ENCODE measurements at regions not wholly inside any gene's neighbourhood (a gene's known extent, or its start where the extent isn't known, plus 50 kb on each side); places are given as distances from the start of the nearest gene placed in this dataset.
A peak's percentile ranks its signal among the peaks of the same experiment; 100 is the strongest.

- no peak for DNase-seq
Observed at GRCh38 chr3:182525766-182526374, 267.4 kb upstream of the ATP11B start.

DNA sequence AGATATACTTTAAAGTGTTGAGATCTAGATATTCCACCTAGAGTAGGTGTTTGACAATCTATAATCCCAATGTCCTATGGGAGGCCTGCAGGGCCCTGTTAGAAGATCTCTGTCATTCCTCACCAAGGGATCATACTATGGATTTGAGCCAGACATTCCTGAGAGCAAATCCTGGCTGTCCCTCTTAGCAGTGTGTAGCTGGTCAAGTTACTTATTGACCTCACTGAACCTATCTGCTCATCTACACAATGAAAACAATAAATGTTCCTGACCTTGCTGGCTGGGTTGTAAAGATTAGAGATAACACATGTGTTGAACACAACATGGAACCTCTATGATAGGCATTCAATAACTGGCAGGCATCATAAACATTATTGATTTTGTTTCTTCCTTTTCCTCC is 265.6 kb upstream of the ATP11B start:
- no peak for DNase-seq

DNA sequence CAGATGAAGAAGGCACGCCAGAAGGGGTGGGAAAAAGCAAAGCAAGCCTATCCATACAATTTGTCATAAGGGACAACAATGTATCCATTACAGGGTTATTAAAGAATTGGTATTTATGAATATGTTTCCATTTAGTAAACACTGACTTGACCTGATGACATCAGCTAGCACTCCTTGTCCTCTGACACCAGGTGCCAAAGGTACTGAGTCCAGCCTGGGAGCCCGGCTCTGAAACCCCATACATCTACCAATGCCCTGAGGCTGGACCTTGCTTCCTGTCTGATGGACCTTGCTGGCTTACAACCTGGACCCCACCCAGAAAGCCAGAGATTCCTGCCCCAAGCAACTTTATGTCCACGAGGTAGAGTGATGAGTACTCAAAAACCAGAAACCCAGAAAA is 263.0 kb upstream of the ATP11B start:
- DNase-seq, result no peak

DNA sequence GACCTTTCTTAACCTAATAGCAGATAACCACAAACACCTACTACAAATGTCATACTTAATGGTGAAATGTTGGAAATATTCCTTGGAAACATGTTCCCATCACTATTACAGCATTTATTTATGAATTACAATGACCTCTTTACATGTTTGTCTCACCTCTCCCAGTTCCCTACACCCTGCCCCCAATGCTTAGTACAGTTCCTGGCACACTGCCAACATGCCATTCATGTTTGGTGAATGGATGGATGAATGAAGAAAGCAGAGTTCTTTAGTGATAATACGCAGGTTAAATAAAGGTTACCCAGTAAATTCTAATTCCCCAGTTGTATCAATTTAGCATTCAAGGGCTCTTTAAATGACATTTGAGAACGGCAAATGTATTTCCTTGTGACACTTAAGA is 259.9 kb upstream of the ATP11B start:
- DNase-seq, result peak; percentile 83

- no peak for DNase-seq
Observed at GRCh38 chr3:182544542-182544941, 248.8 kb upstream of the ATP11B start.

DNA sequence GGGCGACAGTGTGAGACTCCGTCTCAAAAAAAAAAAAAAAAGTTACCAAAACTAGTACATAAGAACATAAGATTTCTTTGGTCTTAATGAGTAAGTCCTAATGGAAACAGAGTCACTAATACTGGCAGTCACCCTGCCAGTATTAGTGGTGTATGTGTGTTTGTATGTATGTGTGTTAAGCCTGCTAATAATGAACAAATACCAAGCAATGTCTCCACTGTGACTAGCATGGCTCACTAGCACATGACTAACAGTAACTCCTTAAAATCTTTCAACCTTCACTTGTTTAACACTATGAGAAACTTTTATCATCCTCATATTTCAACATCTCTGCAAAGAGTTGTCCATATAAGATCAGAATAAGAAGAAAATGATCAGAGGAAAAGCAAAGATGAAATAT is 231.0 kb upstream of the ATP11B start:
- no peak for DNase-seq

DNA sequence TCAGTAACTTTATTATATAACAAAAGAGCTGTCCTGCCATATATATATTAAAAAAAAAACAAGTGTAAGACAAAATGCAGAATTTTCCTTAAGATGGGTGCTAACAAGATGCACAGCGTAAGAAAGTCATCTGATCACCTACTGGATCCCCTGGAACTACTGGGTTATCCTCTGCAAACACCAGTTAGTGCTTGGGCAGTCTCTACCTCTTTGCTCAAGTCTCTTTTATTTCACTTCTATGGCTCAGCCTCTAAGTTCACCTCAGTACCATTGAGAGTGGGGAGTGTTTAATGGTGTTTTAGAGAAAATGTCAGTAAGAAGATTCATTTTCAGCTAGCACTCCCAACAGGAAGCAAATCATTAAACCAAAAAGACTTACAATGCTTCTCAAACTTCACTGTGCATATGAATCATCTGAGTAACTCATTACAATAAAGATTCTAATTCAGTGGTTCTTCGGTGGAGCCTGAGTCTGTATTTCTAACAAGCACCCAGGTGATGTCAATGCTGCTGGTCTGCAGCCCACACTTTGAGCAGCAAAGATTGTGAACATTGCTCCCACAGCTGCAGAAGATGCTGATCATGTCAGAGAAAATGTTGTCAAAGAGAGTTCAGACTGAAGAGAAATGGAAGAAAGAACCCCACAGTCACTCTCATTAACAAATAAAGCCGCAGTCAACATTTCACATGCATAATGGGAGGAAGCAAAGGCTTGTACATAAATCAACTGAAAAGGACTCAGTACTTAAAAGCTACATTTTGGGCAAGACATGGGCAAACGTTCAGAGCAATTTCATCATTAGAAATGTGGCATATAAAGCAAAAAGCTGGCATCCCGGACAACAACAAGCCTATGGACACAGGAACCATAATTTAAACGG is 227.1 kb upstream of the ATP11B start:
- no peak for DNase-seq

DNA sequence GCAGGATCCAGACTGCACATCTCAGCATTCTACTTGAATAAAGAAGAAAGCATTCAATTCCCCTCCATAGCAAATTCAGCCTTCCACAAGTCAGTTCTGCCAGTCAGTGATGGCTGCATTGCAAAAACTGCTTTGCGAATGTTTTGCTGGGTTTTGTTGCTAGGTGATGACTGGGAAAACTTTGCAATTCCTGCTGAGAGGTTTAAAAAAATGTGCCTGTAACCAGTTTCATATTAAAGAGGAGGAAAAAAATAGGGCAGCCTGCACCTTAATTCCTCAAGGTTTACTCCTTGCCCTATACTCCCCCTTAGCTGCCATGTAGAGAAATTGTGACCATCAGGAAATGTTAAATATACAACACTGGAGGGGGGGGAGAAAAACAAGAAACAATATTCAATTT is 225.6 kb upstream of the ATP11B start:
- no peak for DNase-seq

- peak; percentile 55 for DNase-seq
Observed at GRCh38 chr3:182568261-182568660, 225.0 kb upstream of the ATP11B start.

DNA sequence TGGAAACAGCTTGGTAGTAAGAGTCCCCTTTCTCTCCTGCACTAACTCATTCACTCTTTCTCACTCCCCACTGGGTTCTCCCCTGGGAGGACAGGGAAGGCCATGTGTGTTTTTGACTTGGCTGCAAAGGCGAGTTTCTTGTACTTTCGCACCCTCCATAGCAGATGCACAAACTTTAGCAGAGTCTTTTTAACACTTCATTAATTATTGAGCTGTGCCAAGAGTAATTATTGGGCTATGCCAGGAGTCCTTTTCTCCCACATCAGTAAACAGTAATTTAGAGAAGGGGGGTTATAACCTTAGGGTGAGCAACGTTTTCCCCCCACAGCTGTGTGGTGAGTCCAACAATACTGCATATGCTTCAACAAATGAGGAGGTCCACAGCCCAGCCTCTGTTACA is 224.4 kb upstream of the ATP11B start:
- DNase-seq, result peak; percentile 80

DNA sequence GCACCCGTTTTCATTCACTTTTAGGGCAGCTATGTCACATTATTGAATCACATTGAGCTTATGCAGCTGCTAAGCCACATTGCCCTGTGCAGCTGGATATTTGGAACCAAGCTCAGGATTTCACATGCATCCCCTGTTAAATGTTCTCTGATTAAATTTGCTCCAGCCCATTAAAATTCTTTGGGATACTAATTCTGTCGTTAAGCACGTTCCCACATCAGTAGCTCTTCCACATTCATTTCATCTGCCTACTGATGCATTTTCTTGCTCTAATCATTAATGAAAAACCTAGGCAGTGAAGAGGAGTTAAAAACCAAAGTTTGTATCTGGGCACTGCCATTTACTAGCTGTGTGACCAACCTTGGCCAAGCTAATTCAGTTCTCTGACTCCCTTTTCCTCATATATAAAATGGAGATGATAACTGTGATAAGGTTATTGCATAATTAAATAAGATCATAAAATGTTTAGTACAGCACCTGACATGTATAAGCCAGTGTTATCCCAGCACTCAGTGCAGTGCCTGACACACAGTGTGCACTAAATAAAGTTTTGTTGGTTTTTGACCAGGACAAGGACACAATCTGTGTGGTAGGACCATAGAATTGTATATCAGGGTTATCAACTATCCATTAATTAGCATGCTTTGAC is 222.2 kb upstream of the ATP11B start:
- no peak for DNase-seq

DNA sequence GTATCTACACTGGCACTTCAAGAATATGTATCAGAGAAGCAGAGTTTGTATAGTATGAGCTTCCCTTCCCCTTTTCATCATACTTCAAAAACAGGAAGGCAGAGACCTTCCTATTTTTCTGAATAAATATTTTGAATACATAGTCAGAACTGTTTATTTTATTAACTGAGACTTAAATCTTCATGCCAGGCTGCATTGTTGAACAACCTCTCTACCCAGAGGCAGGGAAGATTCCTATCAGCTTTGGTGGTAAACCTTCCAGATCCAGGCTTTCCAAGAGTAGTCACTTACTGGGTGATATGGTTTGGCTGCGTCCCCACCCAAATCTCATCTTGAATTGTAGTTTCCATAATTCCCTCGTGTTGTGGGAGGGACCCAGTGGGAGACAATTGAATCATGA is 217.4 kb upstream of the ATP11B start:
- DNase-seq, result no peak

DNA sequence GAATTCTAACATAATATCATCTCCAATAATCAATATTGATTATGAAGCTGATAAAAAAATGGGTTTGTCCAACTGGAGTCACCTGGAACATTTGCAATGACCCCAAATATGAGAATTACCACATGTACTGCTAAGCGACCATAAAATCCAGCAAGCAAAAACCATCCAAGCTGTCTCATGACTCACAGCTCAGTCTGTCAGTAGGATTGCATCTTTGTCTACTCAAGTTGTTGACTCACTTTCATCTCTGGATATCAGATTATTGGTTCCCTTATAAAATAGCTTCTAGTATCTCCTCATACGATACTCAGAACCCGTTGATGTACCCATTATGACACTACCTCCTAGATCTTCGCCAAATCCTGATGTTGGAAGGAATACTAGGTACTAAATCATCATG is 209.8 kb upstream of the ATP11B start:
- DNase-seq, result no peak

- DNase-seq, result no peak
Observed at GRCh38 chr3:182585532-182586150, 207.7 kb upstream of the ATP11B start.

DNA sequence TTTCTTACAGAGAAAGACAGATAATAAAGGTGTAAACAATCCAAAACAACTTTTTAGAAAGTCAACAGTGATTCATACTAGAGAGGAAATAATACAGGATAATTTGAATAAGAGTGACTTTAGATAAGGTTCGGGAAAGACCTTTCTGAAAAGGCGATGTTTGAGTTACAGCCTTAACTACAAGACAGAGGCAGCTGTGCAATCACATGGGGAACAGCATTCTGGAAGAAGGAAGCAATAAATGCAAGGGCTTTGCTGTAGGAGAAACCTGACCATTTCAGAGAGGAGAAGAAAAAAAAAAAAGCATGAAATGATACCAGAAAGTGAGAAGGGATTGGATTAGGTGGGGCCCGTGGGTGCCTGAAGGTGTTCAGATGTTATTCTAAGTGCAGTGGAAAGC is 200.6 kb upstream of the ATP11B start:
- DNase-seq, result no peak

- peak; percentile 98 for DNase-seq
Observed at GRCh38 chr3:182596676-182597410, 196.5 kb upstream of the ATP11B start.

DNA sequence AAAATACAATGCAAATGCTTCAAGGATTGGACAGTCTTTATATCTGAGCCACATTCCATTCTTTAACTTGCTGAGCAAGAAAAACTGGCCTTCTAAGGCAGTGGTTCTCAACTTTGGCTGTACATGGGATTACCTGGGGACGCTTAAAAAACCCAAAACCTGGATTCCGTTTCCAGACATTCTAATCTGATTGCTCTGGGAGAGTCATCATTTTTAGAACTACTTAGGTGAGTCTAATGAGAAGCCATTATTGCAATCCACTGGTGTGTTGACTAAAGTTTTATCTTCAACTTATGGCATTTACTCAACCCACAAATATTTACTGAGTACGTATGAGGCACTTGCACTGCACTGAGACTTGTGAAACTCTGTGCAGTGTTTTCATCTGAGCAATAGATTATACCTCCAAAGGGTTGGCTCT is 195.7 kb upstream of the ATP11B start:
- DNase-seq, result no peak

GRCh38 chr3:182601597-182601996 is 191.7 kb upstream of the ATP11B start:
- DNase-seq, result no peak

GRCh38 chr3:182603501-182603900 is 189.8 kb upstream of the ATP11B start:
- no peak for DNase-seq

GRCh38 chr3:182605882-182606611 is 187.3 kb upstream of the ATP11B start:
- DNase-seq, result no peak

GRCh38 chr3:182606905-182607504 is 186.3 kb upstream of the ATP11B start:
- DNase-seq, result no peak

DNA sequence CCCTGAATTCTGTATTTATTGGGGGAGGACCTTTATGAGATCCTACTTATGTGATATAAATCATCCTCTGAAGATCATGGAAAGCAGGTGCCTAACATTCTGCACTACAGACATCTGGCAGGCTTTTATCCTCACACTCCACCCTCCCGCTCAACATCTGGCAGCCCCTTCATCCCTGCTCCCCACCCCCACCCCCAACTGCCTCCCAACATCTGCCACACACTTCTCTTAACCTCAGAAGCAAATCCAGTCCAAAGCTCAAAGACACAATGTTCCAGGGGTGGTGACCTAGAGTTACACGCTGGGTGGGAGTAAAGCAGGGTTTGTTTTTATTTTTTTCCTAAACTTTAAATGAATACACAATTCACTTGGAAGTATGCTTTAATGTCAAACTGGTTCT is 184.5 kb upstream of the ATP11B start:
- no peak for DNase-seq

All from NCI-H1105 (cell line).